ENCODE measurements at regions not wholly inside any gene's neighbourhood (a gene's known extent, or its start where the extent isn't known, plus 50 kb on each side); places are given as distances from the start of the nearest gene placed in this dataset.

- TF ChIP-seq CTCF (conservative IDR thresholded peaks at IDR 0.05; ENCODE audit: low read length) (no peak), EZH2phosphoT487 (IDR thresholded peaks at IDR 0.05; ENCODE audit: borderline replicate concordance) (no peak)
Measured at GRCh38 chr6:44047179-44047546, 80.1 kb downstream of the MRPL14 start.
